GM18520 (cell line): ENCODE measurements at regions not wholly inside any gene's neighbourhood (a gene's known extent, or its start where the extent isn't known, plus 50 kb on each side); places are given as distances from the start of the nearest gene placed in this dataset.

Experiments used
- ATAC-seq: cut with Tn5 transposase; IDR thresholded peaks from one replicate; pipeline ENCODE4 v1.9.1; 2021; ENCODE audit not compliant: unreplicated experiment

DNA sequence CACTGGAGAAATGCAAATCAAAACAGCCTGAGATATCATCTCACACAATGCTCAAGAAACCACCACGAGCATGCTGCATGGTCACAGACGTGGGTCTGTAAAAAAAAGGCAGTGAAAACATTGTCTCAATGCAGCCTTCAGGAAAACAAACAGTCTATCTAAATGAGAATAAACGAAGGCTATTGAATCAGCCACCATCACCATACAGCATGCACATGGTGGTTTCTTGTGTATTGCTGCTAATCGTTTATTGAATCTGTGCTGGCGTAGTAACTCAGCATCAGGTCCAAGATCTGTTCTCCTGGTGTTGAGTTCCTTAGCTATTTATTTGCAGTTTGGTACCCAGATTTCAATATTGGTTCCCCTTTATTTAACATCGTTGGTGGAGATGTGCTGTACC lies 1115.0 kb downstream of the CDH18 start:
- ATAC-seq: no peak

DNA sequence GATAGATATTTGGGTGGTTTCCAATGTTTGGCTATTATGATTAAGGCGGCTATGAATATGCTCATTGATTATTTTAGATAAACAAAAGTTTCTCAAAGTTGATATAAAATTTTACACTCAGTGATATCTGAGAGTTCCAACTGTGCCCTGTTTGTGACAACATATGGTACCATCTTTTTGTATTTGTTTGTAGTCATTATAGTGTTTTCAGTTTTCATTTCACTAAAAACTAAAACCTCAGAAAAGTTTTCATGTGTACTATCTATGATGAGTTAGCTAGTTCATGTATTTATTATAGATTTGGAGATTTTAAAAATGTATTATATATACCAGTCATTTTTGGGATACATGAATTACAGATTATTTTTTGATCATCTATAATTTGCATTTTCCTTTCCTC lies 1111.4 kb downstream of the CDH18 start:
- no peak for ATAC-seq

- ATAC-seq: no peak
Measured at GRCh38 chr5:18881615-18882014, 1106.4 kb downstream of the CDH18 start.

DNA sequence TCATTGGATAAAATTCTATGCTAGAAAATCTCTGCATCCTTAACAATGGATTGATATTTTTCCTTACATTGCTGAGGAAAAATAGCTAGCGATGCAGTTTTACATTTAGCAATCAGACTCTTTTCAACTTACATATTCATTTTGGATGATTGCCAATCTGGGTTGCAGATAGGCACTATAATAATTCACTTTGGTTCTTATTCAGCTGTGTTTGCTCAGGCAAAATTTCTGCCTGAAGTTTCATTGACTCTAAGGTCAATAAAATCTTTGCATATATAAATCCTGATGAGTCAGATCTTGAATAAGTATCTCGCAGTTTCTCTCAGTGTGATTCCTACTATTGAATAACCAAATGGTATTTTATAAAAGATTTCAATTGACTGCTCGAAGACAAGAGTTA lies 1105.8 kb downstream of the CDH18 start:
- no peak for ATAC-seq

- ATAC-seq: no peak
Measured at GRCh38 chr5:18888821-18889220, 1099.2 kb downstream of the CDH18 start.

DNA sequence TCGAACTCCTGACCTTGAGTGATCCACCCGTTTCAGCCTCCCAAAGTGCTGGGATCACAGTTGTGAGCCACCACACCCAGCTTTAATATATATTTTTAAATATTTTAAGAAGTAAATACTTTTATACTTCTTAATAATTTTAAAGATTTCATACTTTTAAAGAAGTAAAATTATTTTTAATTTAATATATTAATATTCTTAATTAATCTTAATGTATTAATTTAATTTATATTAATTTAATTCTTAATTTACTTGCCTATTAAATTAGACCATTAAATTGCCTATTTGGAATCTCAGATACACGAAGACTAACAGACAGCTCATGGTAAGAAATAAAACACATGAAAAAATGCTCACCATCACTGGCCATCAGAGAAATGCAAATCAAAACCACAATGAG lies 1087.4 kb downstream of the CDH18 start:
- no peak for ATAC-seq

DNA sequence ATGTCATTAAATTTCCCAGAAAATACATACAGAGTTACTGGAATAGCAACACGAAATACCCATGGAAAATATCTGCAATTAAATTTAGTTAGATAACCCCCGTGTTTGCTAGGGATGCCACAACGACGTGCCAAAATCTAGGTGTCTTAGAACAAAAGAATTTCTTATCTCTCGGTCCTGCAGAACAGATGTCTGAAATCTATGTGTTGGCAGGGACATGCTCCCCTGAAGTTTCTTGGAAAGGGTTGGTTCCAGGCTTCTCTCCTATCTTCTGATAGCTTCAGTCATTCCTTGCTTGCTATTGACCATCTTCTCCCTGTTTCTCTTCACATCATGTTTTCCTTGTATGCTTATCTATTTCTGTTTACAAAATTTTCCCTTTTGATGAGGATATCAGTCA lies 1067.0 kb downstream of the CDH18 start:
- ATAC-seq: no peak

GRCh38 chr5:18932081-18932480 lies 1055.9 kb downstream of the CDH18 start:
- no peak for ATAC-seq

DNA sequence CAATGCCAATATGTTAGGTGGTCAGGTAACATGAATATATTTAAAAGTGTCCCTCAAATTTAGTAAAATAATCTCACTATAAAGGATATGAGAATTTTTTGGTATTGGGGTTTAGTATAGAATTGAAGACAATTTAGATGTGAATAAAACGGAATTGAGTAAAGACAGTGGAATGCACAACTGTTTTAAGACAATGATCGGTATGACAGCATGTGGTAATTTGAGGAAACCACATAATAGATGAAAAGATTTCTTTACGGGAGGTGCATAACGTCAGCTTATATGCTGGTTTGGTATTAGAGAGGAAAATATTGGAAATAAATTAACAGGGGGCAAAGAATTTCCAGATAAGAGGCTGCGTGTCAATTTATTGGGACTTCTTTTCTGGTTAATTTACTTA lies 1043.2 kb downstream of the CDH18 start:
- ATAC-seq: no peak

GRCh38 chr5:18954239-18954638 lies 1033.8 kb downstream of the CDH18 start:
- ATAC-seq: no peak

DNA sequence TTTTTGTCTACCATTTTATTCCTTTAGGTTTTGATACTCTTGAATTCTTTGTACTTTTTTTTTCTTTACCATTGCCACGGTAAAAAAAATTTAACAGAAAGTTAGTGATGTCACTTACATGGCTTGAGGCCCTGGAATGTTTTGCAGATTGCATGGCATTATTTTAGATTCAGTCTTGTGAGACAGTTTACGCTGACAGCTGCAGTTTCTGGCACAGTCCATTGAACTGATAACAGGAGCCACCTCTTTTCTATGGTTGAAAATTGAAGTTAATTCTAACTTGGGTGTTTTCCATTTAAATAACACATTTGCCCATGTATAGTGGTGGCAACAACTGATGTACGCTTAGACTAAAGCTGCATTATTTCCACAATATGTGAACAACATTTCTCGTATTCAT lies 1028.5 kb downstream of the CDH18 start:
- ATAC-seq: no peak

DNA sequence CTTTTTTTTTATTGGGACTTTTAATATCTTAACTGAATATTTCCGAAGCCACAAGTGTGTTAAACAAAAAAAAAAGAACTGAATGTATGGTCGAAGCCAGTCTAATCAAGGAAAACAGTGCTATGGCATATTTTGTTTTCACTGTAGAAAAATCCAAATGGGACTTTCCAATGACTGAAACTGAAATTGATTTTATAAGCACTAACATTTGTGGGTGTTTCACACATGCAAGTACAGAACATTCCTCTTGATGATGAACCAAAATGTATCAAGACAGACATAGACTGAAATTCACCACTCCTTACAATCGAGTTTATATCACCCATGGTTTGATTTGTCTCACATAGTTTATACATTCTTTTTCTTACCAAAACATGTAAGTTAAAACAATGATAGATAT lies 1026.8 kb downstream of the CDH18 start:
- no peak for ATAC-seq

GRCh38 chr5:18965893-18966292 lies 1022.1 kb downstream of the CDH18 start:
- no peak for ATAC-seq

DNA sequence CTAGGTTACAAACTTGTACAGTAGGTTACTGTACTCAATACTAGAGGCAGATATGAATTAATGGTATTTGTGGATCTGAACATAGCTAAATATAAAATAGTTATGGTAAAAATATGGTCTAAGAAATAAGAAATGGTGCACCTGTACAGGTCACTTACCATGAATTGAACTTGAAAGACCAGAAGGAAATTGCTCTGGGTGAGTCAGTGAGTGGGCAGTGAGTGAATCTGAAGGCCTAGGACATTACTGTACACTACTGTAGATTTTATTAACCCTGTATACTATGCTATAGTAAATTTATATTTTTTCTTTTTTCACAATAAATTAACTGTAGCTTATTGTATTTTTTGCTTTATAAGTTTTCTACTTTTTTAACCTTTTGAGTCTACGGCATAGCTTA lies 1020.4 kb downstream of the CDH18 start:
- ATAC-seq: no peak

- no peak for ATAC-seq
Measured at GRCh38 chr5:18968966-18969365, 1019.0 kb downstream of the CDH18 start.

DNA sequence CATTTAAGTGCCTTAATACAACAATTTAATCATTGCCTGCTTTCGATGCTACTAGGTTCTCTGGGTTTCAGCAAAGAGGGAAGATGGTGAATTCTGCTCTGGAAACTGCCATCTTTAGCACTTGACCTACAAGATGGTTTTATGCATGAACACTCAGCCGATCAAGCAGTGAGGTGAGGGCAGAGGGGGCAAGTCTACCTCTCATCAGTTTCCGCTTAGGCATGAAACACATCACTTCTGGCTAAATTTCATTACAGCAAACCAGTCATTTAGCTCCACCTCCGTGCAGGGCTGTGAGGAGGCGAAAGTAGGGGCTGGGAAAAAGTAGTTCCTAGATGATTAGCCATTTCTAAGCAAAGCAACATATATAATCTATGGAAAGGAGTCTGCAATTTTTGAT lies 1018.0 kb downstream of the CDH18 start:
- no peak for ATAC-seq

DNA sequence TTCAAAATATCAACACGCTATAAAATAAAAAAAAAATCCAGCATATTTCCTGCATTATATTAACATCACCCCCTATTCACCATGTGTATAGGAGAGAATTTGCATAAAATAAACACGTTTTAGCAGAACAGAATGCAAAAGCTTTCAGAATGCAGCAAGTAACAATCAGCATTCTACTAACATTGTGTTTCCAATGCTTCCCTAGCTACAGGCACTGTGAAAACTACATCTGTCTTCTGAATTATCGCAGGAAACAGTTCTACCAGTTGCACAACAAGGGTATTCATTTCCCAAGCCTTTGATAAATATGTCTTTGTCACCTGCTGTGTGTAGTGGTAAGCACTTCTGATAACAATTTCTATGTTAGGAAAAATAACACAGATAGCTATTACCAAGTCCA lies 1015.8 kb downstream of the CDH18 start:
- no peak for ATAC-seq

DNA sequence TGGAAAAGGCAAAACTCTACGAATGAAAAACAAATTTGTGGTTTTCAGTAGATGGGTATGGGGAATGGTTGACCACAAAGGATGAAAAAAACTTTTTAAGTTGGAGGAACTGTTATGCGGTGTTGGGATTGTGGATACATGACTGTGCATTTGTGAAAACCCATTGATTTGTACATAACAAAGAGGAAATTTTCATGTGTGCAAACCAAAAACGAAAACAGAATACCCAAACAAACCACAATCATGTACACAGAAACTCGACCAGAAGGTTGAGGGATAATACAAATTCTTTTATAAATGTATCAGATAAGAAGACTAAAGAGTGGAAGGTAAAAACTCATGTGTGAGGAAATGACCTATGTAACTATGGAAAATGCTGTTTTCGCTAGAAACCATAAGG lies 1012.4 kb downstream of the CDH18 start:
- ATAC-seq: no peak

DNA sequence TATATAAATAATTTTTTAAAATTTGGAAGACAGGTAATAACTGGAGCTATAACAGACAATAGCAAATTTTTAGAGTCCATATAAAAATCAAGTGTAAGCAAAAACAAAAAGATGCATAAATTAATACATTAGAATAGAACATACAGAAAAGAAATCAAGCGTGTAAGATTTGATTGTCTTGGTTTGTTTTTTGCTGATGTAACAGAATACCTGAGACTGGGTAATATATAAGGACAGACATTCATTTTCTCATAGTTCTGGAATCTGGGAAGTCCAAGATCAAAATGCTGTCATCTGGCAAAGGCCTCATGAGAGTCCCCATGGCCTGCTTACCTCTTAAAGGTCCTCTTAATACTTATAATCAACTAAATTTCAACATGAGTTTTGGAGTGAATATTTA lies 1010.1 kb downstream of the CDH18 start:
- no peak for ATAC-seq

GRCh38 chr5:18984559-18985080 lies 1003.4 kb downstream of the CDH18 start:
- no peak for ATAC-seq

DNA sequence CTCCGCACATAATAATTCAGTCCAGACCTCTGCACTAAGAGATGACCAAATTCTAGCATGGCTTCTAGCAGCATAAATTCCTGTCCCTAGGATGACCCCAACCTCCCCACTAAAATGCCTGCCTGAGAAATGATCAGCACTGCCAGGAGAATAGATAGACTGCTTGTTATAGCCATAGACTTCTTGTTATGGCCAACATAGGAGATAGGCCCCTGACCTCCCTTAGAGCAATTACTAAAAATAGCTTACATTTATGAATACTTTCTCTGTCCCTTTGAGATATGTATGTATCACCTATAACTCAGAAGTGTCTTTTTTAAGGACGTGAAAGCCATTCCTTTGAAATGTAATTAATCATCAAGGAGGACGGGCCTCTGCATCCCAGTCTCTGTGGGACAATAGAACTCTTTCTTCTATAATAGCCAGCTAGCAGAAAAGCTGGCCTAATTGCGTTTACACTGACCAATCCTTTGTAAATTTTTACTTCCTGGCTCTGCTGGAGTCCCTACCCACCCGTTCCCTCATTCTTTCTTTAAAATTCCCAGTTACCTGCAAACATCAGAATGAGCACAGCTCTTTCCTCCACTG lies 1002.7 kb downstream of the CDH18 start:
- ATAC-seq: no peak

- ATAC-seq: no peak
Measured at GRCh38 chr5:18987101-18987500, 1000.9 kb downstream of the CDH18 start.

GRCh38 chr5:18990852-18991251 lies 997.1 kb downstream of the CDH18 start:
- ATAC-seq: no peak
